ENCODE measurements at regions not wholly inside any gene's neighbourhood (a gene's known extent, or its start where the extent isn't known, plus 50 kb on each side); places are given as distances from the start of the nearest gene placed in this dataset.

- TF ChIP-seq CTCF (IDR thresholded peaks at IDR 0.05) (no peak), POLR2AphosphoS5 (IDR thresholded peaks at IDR 0.05) (no peak), POLR2A (IDR thresholded peaks at IDR 0.05; ENCODE audit: low read depth) (no peak)
These were observed 287.5 kb downstream of the NPIPA8 start for GRCh38 chr16:18048853-18049546.
